ENCODE measurements at regions not wholly inside any gene's neighbourhood (a gene's known extent, or its start where the extent isn't known, plus 50 kb on each side); places are given as distances from the start of the nearest gene placed in this dataset.

DNA sequence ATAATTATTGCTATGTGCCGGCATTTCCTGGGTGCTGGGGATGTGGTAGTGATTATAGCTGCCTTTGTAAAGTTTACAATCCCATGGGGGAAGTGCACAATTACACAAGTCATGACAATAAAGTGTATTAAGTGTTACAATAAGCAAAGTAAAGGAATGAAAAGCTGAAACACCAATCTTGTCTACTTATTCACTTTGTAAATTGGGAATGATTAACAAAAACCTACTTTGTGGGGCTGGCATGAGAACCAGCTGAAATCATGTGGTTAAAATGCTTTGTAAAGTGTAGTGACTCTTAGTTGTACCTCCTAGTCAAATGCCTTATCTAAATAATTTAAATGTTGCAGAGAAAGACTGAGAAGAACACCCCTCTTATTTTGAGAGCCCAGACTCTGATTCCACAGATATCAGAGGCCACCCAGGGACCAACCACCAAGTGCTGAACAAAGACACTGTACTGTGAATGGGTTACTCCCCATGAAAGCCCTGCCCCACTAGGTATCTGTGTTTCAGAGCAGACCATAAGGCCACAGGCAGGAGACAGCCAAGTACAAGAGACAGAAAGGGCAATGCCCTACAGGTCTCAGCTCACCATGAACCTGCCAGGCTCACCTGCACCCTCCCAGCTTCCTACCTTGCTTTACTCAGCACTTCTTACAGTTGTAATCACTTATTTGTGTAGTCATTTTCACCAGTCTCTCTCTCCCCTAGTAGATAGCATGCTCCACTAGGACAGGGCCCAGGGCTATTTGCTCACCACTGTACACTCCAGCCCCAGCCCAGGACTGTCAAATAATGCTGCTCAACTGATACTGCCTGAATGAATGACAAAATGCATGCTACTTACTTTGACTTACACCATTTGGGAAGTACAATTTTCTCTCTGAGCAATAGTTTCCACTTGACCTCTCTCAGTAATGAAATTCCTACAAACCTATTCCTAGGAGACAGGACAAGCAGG, 101.6 kb upstream of the APC start:
- no peak for FAIRE-seq
- no peak for TF ChIP-seq POLR2A (IDR thresholded peaks at IDR 0.05; ENCODE audit: low read depth, low read length)

DNA sequence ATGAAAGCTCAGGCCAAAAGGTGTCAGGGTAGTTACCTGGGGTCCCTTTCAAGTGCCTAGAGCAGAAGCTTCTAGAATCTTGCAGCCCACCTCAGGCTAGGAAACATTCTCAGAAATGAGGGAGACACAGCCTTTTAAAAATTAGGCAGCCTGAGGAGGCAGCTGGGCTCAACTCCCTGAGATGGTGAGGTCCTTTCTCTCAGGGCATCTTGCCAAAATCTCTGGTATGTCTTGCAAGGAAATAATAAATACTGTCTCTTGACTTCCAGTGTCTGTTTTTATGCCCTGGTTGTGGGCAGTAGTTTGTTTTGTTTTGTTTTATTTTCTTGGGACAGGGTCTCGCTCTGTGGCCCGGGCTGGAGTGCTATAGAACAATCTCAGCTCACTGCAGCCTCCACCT, 100.9 kb upstream of the APC start:
- DNase-seq (ENCODE audit: insufficient read length), result no peak
- no peak for FAIRE-seq
- TF ChIP-seq POLR2AphosphoS5 (IDR thresholded peaks at IDR 0.05; ENCODE audit: low read depth, low read length), result no peak

More for the DNA sequence above, 101.6 kb upstream of the APC start:
- no peak for DNase-seq (ENCODE audit: insufficient read length)

DNA sequence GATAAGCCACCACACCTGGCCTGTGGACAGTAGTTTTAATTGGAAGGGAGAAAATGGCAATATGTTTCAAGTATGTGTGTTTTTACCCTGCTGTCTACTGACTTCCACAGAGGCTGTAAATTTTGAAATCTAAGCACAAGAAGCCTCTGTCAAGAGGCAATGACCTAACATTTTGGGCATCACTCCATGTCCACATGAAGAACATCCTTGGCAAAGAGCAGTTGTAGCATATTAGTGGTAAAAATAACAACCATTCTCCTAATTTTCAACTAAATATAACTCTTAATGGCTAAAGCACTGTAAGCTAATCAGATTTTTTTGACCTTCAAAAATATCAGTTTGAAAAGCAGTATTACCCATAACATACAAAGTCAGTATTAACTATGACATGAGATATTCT, 100.3 kb upstream of the APC start:
- FAIRE-seq (no peak), DNase-seq (ENCODE audit: insufficient read length) (no peak)
- TF ChIP-seq POLR2AphosphoS5 (IDR thresholded peaks at IDR 0.05; ENCODE audit: low read depth, low read length) (no peak), POLR2A (IDR thresholded peaks at IDR 0.05; ENCODE audit: low read depth, low read length) (no peak), TAF1 (IDR thresholded peaks at IDR 0.05; ENCODE audit: borderline replicate concordance, low read depth, low read length) (no peak)

DNA sequence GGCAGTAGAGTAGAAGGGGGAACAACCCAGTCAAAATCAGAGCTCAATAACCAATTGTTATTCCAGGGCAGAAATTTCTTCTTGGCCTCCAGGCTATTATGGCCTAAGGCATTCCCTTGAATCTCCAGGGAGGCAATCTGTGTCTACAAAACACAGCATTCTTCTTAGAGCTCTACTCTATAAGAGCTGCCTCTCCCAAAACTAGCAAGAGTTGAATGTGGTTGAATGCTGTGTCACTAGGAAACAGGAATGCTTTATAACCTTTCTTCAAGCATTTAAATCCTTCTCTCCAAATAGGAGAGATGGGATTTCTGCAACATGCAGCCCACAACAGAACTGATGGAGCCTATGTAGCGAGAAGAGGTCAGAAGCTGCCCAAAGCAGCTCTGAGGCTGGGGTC, 97.1 kb upstream of the APC start:
- FAIRE-seq (no peak), DNase-seq (ENCODE audit: insufficient read length) (no peak)
- TF ChIP-seq POLR2AphosphoS5 (IDR thresholded peaks at IDR 0.05; ENCODE audit: low read depth, low read length), result no peak
- no peak for TF ChIP-seq TAF1 (IDR thresholded peaks at IDR 0.05; ENCODE audit: borderline replicate concordance, low read depth, low read length)
- TF ChIP-seq POLR2A (IDR thresholded peaks at IDR 0.05; ENCODE audit: low read depth, low read length), result no peak

DNA sequence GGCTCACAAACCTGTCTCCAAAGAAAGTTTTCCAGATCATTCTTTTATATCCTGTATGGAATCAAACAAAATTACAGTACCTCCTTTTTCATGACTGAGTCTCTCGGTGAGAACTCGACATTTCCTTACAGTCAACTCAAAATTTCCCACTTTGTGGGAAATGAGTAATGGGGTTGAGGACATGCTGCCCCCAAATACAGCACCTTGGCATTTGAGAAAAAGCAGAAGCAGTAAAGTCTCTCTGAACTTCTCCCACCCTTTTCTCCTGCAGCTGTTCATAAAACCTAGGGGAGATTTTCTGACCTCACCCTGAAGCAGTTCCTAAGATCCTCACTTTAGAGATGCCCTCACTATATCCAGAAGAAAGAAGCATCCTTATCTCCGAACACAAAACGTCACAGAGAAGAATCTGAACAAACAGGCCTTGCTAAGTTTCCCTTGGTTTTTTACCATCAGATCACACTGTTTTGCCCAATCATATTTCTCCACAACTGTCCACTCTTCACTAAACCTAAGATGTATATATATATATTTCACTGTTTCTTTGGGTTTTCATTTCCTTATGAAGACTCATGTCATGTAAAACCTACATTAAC, 96.1 kb upstream of the APC start:
- DNase-seq (ENCODE audit: insufficient read length) (no peak), FAIRE-seq (no peak)
- TF ChIP-seq POLR2A (IDR thresholded peaks at IDR 0.05; ENCODE audit: low read depth, low read length) (no peak), TAF1 (IDR thresholded peaks at IDR 0.05; ENCODE audit: borderline replicate concordance, low read depth, low read length) (no peak), POLR2AphosphoS5 (IDR thresholded peaks at IDR 0.05; ENCODE audit: low read depth, low read length) (no peak)

DNA sequence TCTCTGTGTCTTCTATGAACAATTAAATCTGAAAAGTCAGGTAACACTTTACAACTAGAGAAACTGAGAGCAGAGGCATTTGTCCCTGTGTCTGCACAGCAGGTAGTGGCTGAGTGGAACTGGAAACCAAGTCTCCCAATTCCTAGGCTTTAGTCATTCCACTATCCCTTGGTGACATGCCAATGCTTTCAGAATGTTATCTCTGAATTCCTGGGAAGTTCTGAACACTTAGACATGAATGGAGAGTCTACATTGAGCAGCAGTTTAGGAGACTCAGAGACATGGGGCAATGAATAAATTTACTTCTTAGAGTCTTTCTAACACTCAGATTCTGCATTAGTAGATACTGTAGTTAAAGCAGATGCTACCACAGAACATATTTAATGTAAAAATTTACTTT, 94.8 kb upstream of the APC start:
- no peak for DNase-seq (ENCODE audit: insufficient read length)
- TF ChIP-seq POLR2A (IDR thresholded peaks at IDR 0.05; ENCODE audit: low read depth, low read length) (no peak), TAF1 (IDR thresholded peaks at IDR 0.05; ENCODE audit: borderline replicate concordance, low read depth, low read length) (no peak), POLR2AphosphoS5 (IDR thresholded peaks at IDR 0.05; ENCODE audit: low read depth, low read length) (no peak)
- FAIRE-seq, result no peak

DNA sequence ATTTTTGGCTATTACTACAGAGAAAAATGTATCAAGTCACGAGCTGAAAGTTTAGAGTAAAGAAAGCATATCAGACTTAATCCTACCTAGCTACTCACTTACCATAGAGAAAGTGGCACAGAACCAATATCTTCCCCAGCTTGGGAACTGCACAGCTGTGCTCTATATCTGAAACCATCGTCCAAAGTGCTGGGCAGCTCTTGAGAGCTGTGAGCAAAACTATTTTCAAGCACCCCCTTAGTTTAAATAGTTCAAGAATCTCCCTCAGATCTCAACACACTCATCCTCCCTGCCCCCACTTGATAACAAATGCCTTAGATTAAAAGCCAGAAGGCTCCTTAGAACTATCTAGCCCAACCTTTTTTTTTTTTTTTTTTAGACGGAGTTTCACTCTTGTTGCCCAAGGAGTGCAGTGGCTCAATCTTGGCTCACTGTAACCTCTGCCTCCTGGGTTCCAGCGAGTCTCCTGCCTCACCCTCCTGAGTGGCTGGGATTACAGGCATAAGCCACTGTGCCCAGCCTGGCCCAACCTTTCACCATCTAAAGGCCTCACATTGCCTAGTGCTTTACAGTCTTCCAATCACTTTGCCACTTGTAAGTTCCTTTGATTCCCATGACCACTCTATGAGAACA, 94.2 kb upstream of the APC start:
- DNase-seq (ENCODE audit: insufficient read length) (no peak), FAIRE-seq (no peak)
- TF ChIP-seq POLR2AphosphoS5 (IDR thresholded peaks at IDR 0.05; ENCODE audit: low read depth, low read length) (no peak), POLR2A (IDR thresholded peaks at IDR 0.05; ENCODE audit: low read depth, low read length) (no peak), TAF1 (IDR thresholded peaks at IDR 0.05; ENCODE audit: borderline replicate concordance, low read depth, low read length) (no peak)

DNA sequence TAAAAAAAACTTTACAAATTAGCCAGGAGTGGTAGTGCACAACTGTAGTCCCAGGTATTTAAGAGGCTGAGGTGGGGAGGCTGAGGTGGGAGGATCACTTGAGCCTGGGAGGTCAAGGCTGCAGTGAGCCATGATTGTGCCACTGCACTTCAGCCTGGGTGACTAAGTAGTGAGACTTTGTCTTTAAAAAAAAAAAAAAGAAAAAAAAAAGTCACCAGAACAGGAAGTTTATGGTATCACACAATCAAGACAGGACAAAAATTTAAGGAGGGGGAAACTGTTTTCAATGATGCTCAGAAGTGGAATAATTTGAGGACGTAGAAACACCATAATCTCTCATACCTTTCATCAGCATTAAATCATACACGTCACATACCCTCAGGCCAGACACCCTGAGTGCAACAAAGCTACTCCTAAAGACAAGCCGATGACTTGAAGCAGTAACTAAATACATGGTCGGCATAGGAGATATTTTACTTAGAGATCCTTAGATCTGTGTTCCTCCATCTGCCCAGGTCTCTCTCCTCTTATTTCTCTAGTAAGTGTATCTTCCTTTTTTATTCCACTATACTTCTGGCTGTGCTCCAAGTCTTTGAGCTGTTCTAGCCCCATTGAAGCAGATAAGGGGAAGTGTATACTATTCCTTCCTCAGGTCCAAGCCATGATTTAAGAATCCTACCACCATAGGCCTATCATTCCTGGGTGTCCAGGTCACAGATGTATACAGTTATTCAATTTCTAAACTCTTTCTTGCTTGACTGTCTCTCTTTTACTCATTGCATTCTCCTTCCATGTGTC, 91.3 kb upstream of the APC start:
- DNase-seq (ENCODE audit: insufficient read length), result no peak
- no peak for TF ChIP-seq TAF1 (IDR thresholded peaks at IDR 0.05; ENCODE audit: borderline replicate concordance, low read depth, low read length)
- no peak for TF ChIP-seq POLR2A (IDR thresholded peaks at IDR 0.05; ENCODE audit: low read depth, low read length)
- TF ChIP-seq POLR2AphosphoS5 (IDR thresholded peaks at IDR 0.05; ENCODE audit: low read depth, low read length), result no peak
- no peak for FAIRE-seq

DNA sequence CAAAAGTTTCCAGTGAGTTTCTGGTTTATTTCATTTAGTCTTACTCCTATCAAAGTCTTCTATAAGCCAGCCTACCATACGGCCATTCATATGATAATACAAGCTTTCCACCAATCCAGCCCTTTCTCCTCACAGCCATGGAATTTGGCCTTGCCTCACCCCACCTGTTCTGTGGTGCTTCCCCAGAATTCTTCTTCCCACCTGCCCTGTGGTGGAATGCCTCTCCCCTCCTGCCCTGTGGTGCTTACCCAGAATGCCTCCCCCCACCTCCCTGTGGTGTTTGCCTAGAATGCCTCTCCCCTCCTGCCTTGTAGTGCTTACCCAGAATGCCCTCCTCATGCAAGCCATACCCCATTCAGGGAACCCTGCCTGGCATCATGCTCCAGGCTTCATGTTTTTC, 90.3 kb upstream of the APC start:
- no peak for DNase-seq (ENCODE audit: insufficient read length)
- TF ChIP-seq POLR2AphosphoS5 (IDR thresholded peaks at IDR 0.05; ENCODE audit: low read depth, low read length) (no peak), POLR2A (IDR thresholded peaks at IDR 0.05; ENCODE audit: low read depth, low read length) (no peak), TAF1 (IDR thresholded peaks at IDR 0.05; ENCODE audit: borderline replicate concordance, low read depth, low read length) (no peak)
- FAIRE-seq, result no peak

DNA sequence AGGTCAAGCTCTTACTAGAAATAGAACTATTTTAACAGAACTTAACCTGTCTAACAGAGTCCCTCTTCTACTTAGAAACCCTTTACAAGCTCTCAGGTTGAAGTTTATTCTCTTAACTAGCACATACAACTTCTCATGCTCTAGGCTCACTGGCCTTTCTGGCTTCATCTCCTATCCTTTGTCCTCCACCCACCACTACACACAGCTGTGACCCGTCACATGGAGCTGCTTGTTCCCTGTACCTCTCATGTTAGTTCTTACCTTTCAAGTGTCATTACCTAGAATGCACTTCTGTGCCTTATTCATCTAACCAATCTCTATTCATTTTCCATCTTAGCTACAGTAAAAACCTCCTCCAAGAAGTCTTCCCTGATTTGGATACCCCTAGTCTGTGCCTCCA, 89.4 kb upstream of the APC start:
- TF ChIP-seq POLR2AphosphoS5 (IDR thresholded peaks at IDR 0.05; ENCODE audit: low read depth, low read length), result no peak
- DNase-seq (ENCODE audit: insufficient read length), result no peak
- no peak for FAIRE-seq

DNA sequence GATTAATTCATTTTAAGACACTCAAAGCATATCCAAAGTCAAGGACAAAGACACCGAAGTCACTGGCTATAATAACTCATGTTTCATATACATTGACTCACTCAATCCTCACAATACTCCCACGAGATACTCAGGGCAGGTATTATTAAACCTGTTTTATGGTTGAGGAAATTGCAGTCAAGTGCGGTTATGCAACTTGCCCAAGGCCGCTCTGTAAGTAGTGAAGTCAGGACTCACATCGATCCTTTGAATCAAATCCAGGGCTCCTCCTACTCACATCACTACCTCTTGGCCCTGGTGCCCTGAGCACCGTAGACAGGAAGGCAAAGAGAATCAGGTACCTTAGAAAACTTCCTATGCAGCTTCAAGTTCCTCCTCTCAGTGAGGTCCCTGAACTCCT, 87.8 kb upstream of the APC start:
- no peak for TF ChIP-seq TAF1 (IDR thresholded peaks at IDR 0.05; ENCODE audit: borderline replicate concordance, low read depth, low read length)
- TF ChIP-seq POLR2AphosphoS5 (IDR thresholded peaks at IDR 0.05; ENCODE audit: low read depth, low read length), result no peak
- TF ChIP-seq POLR2A (IDR thresholded peaks at IDR 0.05; ENCODE audit: low read depth, low read length), result no peak
- DNase-seq (ENCODE audit: insufficient read length) (no peak), FAIRE-seq (no peak)
